SK-N-MC (cell line): ENCODE measurements at regions not wholly inside any gene's neighbourhood (a gene's known extent, or its start where the extent isn't known, plus 50 kb on each side); places are given as distances from the start of the nearest gene placed in this dataset.

Experiments used
- EZH2 ChIP-seq: fragments of 200-600 bp; sonication (generic); IDR thresholded peaks from one replicate; pipeline ENCODE4 v1.6.1; 2017; ENCODE audit warnings: antibody characterized with exemption
- FOXP2 ChIP-seq: optimal IDR thresholded peaks from 2 replicates; pipeline ENCODE3; 2011; ENCODE audit warnings: mild to moderate bottlenecking, moderate library complexity; ENCODE audit not compliant: insufficient read depth; ENCODE audit errors: extremely low read length, control extremely low read depth
- POLR2AphosphoS5 ChIP-seq: IDR thresholded peaks from 2 replicates; pipeline ENCODE4 v1.6.1; 2012; ENCODE audit warnings: mild to moderate bottlenecking, low read depth, low read length, borderline replicate concordance

GRCh38 chr15:96125721-96126415 is 204.6 kb upstream of the NR2F2 start:
- no peak for TF ChIP-seq EZH2
- no peak for TF ChIP-seq POLR2AphosphoS5
- no peak for TF ChIP-seq FOXP2
